Activated T-cell treated with anti-CD3 and anti-CD28 coated beads, Interleukin-2, amount 50 U/mL, for 24 hours (primary cell): ENCODE measurements at regions not wholly inside any gene's neighbourhood (a gene's known extent, or its start where the extent isn't known, plus 50 kb on each side); places are given as distances from the start of the nearest gene placed in this dataset.

Source experiments
- DNase-seq: peaks from one replicate; pipeline ENCODE4 v3.0.0-alpha.2; 2020
- H3K27ac Mint-ChIP-seq: 2 replicates; pipeline ENCODE4 v1.8.0; 2020; ENCODE audit warnings: mild to moderate bottlenecking, mixed read lengths
- H3K27me3 Mint-ChIP-seq: 2 replicates; pipeline ENCODE4 v1.8.0; 2020; ENCODE audit warnings: mixed read lengths
- H3K36me3 Mint-ChIP-seq: 2 replicates; pipeline ENCODE4 v1.8.0; 2020; ENCODE audit warnings: low read depth, mixed read lengths
- H3K4me1 Mint-ChIP-seq: 2 replicates; pipeline ENCODE4 v1.8.0; 2020; ENCODE audit warnings: low read depth, mixed read lengths
- H3K4me3 Mint-ChIP-seq: 2 replicates; pipeline ENCODE4 v1.8.0; 2020; ENCODE audit warnings: mild to moderate bottlenecking, moderate library complexity, mixed read lengths
- H3K9me3 Mint-ChIP-seq: 2 replicates; pipeline ENCODE4 v1.8.0; 2020; ENCODE audit warnings: mixed read lengths

DNA sequence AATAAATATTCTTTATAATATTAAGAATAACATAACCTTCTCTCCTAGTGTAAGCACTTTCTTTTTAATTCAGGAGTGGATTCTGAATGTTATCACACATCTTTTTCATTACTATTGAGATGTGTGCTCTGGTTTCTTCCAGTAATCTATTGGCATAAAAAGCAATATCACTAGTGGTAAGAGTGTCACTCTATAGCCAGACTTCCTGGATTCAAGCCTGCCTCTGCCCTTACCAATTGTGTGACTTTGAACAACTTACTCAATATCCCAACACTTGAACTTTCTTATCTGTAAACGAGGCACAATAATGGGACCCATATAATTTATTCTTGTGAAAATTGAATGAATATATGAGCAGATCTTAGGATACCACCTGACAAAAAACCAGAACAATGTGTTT lies 71.0 kb downstream of the SEM1 start:
- Mint-ChIP-seq H3K27me3 (no peaks in the 10 kb centered on the region), H3K9me3 (no peaks in the 10 kb centered on the region), H3K36me3 (no peaks in the 10 kb centered on the region), H3K4me3 (no peak overlapping the region), H3K27ac (no peak overlapping the region), H3K4me1 (no peaks in the 10 kb centered on the region)
- no peak for DNase-seq

- no peaks in the 10 kb centered on the region for H3K4me1 Mint-ChIP-seq
- H3K9me3 Mint-ChIP-seq: no peaks in the 10 kb centered on the region
- no peak overlapping the region for H3K27ac Mint-ChIP-seq
- no peak for DNase-seq
- no peak overlapping the region for H3K4me3 Mint-ChIP-seq
- no peaks in the 10 kb centered on the region for H3K36me3 Mint-ChIP-seq
- H3K27me3 Mint-ChIP-seq: no peaks in the 10 kb centered on the region
Observed at GRCh38 chr7:96637522-96637921, 72.1 kb downstream of the SEM1 start.

GRCh38 chr7:96636979-96637378 lies 72.7 kb downstream of the SEM1 start:
- Mint-ChIP-seq H3K27ac (no peak overlapping the region), H3K9me3 (no peaks in the 10 kb centered on the region), H3K4me3 (no peak overlapping the region), H3K27me3 (no peaks in the 10 kb centered on the region), H3K4me1 (no peaks in the 10 kb centered on the region), H3K36me3 (no peaks in the 10 kb centered on the region)
- no peak for DNase-seq

DNA sequence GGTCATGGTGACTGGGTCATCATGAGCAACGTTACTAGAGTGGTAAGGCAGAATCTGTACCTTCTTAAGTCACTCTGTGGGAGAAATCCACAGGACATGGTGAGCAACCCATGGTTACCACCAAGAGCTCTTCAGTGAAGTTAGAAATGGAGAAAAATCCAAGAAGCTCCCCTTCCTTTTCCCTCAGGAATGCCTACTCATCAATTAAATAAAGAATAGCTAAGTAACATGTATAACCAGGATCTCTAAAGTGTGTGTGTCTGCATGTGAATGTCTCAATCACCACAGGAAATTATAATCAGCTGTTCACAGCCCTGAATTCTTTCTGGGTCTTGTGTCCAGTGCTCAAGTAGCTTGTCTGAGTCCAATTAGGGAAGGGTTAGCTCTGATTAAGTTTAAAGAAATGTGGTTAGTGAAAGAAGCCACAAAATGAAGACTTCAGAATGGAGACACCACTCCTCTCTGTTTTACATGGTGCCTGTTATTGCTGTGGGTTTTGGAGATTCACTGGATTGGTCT lies 73.2 kb downstream of the SEM1 start:
- Mint-ChIP-seq H3K9me3 (no peaks in the 10 kb centered on the region), H3K4me3 (no peak overlapping the region), H3K27me3 (no peaks in the 10 kb centered on the region), H3K27ac (no peak overlapping the region), H3K4me1 (no peaks in the 10 kb centered on the region), H3K36me3 (no peaks in the 10 kb centered on the region)
- no peak for DNase-seq

DNA sequence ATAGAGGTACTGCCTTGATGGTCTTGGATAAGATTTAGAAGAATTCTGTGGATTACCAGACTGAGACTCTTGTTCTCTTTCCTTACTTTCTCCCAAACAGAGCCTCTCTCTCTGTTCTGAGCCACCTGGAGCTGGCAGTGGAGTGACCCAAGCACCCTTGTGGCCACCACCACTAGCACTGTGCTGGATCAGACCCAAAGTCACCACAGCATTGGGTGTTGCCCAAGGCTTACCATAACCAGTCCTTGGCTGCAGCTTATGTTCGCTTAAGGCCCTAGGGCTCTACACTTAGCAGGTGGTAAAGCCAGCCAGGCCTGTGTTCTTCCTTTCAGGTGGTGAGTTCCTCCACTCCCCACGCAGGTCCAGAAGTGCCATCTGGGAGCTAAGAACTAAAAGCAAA lies 79.8 kb downstream of the SEM1 start:
- Mint-ChIP-seq H3K4me1 (no peaks in the 10 kb centered on the region), H3K27ac (no peak overlapping the region), H3K36me3 (no peaks in the 10 kb centered on the region), H3K4me3 (no peak overlapping the region), H3K27me3 (no peaks in the 10 kb centered on the region), H3K9me3 (peaks cover 24% of the 10 kb centered on the region)
- no peak for DNase-seq

GRCh38 chr7:96624954-96625353 lies 84.7 kb downstream of the SEM1 start:
- H3K27ac Mint-ChIP-seq: no peak overlapping the region
- no peak overlapping the region for H3K4me3 Mint-ChIP-seq
- DNase-seq: no peak
- H3K9me3 Mint-ChIP-seq: peaks cover 28% of the 10 kb centered on the region
- H3K4me1 Mint-ChIP-seq: no peaks in the 10 kb centered on the region
- no peaks in the 10 kb centered on the region for H3K27me3 Mint-ChIP-seq
- peaks cover 4% of the 10 kb centered on the region for H3K36me3 Mint-ChIP-seq

DNA sequence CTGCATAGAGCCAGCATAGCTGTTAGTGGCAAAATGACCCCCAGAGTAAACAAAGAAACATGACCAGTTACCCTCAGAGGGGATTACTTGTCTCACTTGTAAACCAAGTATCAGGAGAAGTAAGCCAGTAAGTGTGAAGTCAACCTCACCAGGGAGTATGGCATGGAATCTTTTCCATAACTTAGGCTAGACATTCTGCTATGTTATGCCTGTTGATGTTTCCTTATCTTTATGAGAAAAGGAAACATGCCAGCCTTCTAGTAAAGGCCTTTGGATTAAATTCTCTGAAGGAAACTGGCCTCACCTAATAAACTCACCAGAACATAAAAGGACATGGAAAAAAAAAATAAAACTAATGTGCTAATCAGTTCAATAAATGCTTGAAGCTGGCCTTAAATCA lies 87.7 kb downstream of the SEM1 start:
- Mint-ChIP-seq H3K4me3 (no peak overlapping the region), H3K27me3 (no peaks in the 10 kb centered on the region), H3K9me3 (peaks cover 17% of the 10 kb centered on the region), H3K36me3 (peaks cover 4% of the 10 kb centered on the region), H3K27ac (no peak overlapping the region), H3K4me1 (no peaks in the 10 kb centered on the region)
- no peak for DNase-seq

DNA sequence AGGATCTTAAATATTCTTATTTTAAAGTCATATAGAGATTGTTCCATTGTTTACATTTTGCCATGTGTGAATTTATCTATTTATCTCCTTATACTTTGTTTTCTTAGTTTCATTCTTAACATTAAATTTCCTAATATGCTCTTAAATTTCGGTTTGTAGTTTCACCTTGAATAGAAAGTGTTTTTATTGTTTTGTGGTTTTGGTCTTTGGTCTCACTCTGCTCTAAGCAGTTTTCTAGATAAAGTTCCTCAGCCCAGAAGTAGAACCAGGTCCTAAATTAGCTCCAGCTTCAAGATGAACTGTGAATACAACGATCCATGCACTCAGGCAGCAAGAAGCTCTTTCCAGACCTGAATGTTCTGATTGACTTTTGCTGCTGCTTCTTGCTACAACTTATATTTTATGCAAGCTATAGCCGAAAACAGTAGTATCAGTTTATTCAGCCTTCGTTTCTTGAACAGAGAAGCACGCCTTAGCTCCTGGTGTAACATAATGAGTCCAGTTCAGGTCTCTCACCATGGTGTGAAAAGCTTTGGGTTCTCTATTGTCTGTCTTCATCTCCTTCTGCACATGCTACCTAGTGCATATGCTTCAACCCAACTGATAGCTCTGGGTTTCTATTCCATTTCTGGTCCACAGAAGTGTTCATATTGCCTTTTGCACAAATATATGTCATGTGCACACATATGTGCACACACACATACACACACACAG lies 95.3 kb downstream of the SEM1 start:
- Mint-ChIP-seq H3K4me3 (no peak overlapping the region), H3K27me3 (peaks cover 3% of the 10 kb centered on the region), H3K36me3 (no peaks in the 10 kb centered on the region), H3K4me1 (no peaks in the 10 kb centered on the region), H3K27ac (no peak overlapping the region), H3K9me3 (peaks cover 34% of the 10 kb centered on the region)
- no peak for DNase-seq

DNA sequence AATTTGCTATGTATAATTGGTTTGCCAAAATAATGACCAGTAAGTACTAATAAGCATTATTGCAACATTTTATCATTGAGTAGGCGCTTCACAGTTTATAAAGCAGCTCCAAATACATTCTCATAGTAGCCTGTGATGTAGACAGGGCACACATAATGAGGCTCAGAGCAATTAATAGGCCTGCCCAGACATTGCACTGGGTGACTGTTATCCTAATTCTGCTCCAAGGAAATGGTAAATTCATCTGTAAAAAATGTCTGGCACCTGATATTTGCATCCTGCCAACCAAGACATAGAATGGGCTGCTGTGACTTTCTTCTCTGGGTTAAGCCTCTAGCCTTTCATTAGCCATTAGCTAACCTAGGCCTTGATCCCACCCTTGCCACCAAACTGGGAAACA lies 97.6 kb downstream of the SEM1 start:
- Mint-ChIP-seq H3K9me3 (peaks cover 25% of the 10 kb centered on the region), H3K4me1 (no peaks in the 10 kb centered on the region), H3K4me3 (no peak overlapping the region), H3K27ac (no peak overlapping the region), H3K27me3 (peaks cover 9% of the 10 kb centered on the region), H3K36me3 (no peaks in the 10 kb centered on the region)
- DNase-seq: no peak

DNA sequence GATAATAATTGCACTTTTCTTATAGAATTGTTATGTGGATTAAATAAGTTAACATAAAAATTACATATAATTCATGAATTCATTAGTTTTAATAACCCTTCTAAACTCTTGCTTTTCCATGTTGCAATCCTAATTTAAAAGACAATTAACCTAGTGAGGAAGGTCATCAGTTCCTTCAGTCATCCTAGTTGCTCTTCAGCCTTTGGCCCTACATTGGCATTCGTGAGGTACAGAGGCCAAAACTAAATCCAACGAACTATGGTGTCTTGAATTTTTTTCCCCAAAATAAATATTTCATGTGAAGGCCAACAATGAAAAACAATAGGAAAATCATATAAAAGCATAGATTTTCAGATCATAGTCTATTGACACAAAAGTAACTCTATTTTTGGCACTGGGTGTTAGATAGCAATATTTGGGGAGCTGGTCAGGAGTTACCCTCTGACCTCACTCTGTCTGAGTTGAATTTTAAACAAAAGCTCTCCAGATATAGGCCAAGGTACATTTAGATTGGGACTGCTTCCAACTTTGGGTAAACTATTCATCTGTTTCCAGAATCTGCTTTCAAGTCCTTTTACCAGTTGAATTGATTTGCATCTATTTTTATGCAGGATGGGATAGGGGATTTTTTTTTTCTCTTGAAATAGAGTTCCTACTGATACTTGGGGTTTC lies 104.5 kb downstream of the SEM1 start:
- Mint-ChIP-seq H3K36me3 (no peaks in the 10 kb centered on the region), H3K4me3 (no peak overlapping the region), H3K9me3 (no peaks in the 10 kb centered on the region), H3K27me3 (peaks cover 8% of the 10 kb centered on the region), H3K27ac (no peak overlapping the region), H3K4me1 (no peaks in the 10 kb centered on the region)
- DNase-seq: no peak

DNA sequence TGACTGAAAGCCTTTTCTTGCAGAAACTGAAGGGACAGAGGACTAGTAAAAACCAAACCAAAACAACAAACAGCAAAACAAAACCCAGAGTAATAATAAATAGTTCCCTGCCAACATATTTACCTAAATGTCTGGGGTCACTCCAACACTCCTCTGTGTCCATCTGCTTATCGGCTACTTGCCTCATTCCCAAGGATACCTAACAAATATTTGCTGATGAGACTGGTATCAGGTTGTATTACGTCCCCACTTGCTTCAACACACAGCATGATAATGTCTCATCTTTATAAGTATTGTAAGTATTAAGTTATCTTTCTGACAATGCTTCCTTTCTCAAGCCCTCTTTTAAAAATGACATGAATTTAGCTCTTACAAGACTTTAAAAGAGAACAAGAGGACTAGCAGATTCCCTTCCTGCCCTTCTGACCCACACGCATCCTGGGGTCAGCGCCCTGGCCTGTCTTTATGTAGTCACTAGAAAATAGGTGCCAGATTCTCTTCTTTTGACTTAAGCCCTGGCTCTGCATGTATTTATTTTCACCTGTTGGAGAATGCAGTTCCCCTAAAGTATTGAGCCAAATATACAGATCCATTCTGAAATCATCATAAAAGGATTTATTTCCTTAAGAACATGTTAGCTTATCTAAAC lies 110.2 kb downstream of the SEM1 start:
- no peak for DNase-seq
- H3K27ac Mint-ChIP-seq: no peak overlapping the region
- peaks cover 2% of the 10 kb centered on the region for H3K27me3 Mint-ChIP-seq
- no peaks in the 10 kb centered on the region for H3K36me3 Mint-ChIP-seq
- H3K9me3 Mint-ChIP-seq: no peaks in the 10 kb centered on the region
- H3K4me1 Mint-ChIP-seq: no peaks in the 10 kb centered on the region
- H3K4me3 Mint-ChIP-seq: no peak overlapping the region

DNA sequence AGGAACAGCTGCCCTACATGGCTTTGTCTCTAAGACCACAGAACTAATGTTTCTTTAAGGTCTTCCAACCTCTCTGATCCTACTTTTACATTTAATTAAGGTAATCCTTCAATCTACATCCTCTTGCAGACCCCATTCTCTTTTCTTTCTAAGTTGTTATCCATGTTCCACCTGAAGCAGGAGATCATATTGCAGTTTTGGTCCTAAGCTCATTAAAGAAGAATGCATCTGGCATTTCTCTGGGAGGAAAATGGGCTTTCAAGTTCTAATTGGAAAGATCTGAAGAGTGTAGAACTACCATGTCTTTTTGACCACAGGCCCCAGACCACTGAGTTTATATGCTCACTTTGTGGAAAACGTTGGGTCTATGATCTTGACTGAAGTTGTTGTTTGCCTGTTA lies 111.2 kb downstream of the SEM1 start:
- Mint-ChIP-seq H3K36me3 (no peaks in the 10 kb centered on the region), H3K27ac (no peak overlapping the region), H3K4me3 (no peak overlapping the region), H3K4me1 (no peaks in the 10 kb centered on the region), H3K9me3 (no peaks in the 10 kb centered on the region), H3K27me3 (peaks cover 2% of the 10 kb centered on the region)
- DNase-seq: no peak

GRCh38 chr7:96596120-96596826 lies 113.4 kb downstream of the SEM1 start:
- Mint-ChIP-seq H3K27ac (no peak overlapping the region), H3K27me3 (peaks cover 11% of the 10 kb centered on the region), H3K36me3 (no peaks in the 10 kb centered on the region), H3K4me1 (no peaks in the 10 kb centered on the region), H3K4me3 (no peak overlapping the region), H3K9me3 (no peaks in the 10 kb centered on the region)
- DNase-seq: no peak

GRCh38 chr7:96591900-96592676 lies 117.6 kb downstream of the SEM1 start:
- DNase-seq: no peak
- Mint-ChIP-seq H3K36me3 (no peaks in the 10 kb centered on the region), H3K27ac (no peak overlapping the region), H3K27me3 (peaks cover 27% of the 10 kb centered on the region), H3K4me1 (no peaks in the 10 kb centered on the region), H3K9me3 (no peaks in the 10 kb centered on the region), H3K4me3 (no peak overlapping the region)
